ENCODE measurements at regions not wholly inside any gene's neighbourhood (a gene's known extent, or its start where the extent isn't known, plus 50 kb on each side); places are given as distances from the start of the nearest gene placed in this dataset.

GRCh38 chr3:87333393-87333892 is 57.1 kb upstream of the POU1F1 start:
- TF ChIP-seq CTCF (IDR thresholded peaks at IDR 0.05; ENCODE audit: poor library complexity, severe bottlenecking) = no peak
- no peak for TF ChIP-seq POLR2AphosphoS5 (IDR thresholded peaks at IDR 0.05)
- TF ChIP-seq EZH2 (IDR thresholded peaks at IDR 0.05; ENCODE audit: borderline replicate concordance, insufficient read depth, low read length, poor library complexity, severe bottlenecking) = no peak
- TF ChIP-seq EP300 (conservative IDR thresholded peaks at IDR 0.05; ENCODE audit: poor library complexity, severe bottlenecking) = no peak
- TF ChIP-seq MXI1 (conservative IDR thresholded peaks at IDR 0.05; ENCODE audit: poor library complexity, severe bottlenecking) = no peak

All from neural cell (in vitro differentiated cells).